SH-SY5Y (cell line): ENCODE measurements at regions not wholly inside any gene's neighbourhood (a gene's known extent, or its start where the extent isn't known, plus 50 kb on each side); places are given as distances from the start of the nearest gene placed in this dataset.

ENCODE experiments used
- GATA2 ChIP-seq: IDR thresholded peaks from 2 replicates; pipeline ENCODE4 v1.6.1; 2011; ENCODE audit warnings: mild to moderate bottlenecking, low read depth, low read length
- GATA3 ChIP-seq: IDR thresholded peaks from 2 replicates; pipeline ENCODE4 v1.6.1; 2011; ENCODE audit warnings: low read depth, mild to moderate bottlenecking, low read length, moderate library complexity

- TF ChIP-seq GATA2 (no peak), GATA3 (no peak)
Observed at GRCh38 chrX:4485912-4486311, 772.5 kb upstream of the PRKX start.
